ENCODE measurements at regions not wholly inside any gene's neighbourhood (a gene's known extent, or its start where the extent isn't known, plus 50 kb on each side); places are given as distances from the start of the nearest gene placed in this dataset.
"Not testable (repeated sequence)": the region's sequence is repeated elsewhere in the genome, so short reads cannot be mapped to it uniquely, and the experiment has no call there.

DNA sequence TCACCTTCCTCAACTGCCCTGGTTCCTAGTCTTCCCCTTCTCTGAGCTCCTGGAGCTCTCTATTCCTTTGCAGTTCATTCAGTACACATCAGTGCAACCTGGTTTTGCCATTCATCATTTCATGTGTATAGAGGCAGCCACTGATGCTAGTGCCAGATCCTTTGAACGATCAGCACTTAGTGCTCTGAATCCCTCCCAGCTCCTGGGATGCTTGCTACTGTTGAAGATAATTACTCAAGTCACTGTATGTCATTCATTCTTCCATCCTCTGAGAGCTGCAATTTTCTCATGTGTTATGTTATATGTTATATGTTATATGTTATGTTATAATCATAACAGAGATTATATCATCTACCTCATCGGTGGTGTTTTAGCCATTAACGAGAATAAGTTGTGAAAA, 98.5 kb upstream of the UXS1 start:
- DNase-seq (ENCODE audit: low spot score) = no peak

DNA sequence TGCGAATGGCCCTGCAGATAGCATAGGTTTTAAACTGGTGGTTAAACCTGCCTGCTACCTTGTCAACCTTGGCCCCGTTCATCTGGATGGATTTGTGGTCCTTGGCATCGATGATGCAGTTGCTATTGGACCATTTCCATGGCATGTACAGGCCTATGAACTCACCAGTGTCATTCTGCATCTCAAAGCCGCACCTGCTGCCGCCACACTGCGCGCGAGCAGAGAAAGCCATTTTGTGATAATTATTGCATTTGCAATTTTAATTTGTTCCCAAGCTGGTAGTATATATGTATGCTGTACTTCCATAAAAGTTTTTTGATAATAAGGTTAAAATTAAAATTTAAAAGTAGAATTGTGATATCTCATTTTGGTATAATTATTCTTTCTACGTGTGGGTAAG, 94.8 kb upstream of the UXS1 start:
- DNase-seq (ENCODE audit: low spot score) = no peak

DNA sequence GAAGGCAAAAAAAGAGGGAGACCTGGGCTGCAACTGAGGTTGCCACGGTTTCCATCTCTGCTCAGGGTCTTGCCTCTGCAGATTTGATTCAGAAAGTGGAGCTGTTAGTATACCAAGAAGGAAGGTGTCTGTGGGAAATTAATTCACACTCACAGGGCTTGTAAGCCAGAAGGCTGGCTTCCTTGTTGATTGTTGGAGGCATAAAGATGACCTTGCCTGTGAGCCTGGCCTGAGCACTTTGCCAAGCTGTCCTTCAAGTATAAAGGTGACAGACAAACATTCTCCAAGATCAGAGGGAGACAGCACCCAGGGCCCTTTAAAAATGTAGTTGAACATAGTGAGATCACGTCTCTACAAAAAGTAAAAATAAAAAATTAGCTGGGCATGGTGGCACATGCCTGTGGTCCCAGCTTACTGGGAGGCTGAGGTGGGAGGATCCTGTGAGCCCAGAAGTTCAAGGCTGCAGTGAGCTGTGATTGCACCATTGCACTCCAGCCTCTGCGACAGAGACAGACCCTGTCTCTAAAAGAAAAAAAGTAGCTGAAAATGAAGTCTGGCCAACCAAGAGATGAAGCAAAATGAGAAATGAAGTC, 91.2 kb upstream of the UXS1 start:
- no peak for DNase-seq (ENCODE audit: low spot score)

DNA sequence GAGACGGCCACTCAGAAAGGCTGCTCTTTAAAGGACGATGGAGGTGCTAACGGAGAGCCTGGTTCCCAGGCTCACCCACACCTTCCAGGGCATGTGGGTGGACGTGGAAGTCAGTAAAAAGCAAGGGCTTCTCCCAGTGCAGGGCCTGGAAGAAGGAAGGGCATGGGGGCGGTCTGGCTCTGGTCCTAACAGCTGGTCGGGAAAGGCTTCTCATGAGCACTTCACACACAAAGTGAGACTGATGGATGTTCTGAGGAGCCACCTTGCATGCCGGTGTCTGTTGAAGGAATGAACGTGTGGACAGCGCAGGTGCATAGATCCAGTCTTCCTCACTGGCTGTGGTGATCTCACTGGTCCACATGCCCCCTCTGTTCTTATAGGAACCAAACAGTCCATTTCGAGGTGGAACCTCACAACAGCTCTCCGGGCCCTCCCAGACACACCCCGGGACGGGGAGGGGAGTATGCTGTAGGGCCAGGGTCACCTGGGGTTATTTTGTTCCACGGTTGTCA, 90.6 kb upstream of the UXS1 start:
- DNase-seq (ENCODE audit: low spot score) = no peak

DNA sequence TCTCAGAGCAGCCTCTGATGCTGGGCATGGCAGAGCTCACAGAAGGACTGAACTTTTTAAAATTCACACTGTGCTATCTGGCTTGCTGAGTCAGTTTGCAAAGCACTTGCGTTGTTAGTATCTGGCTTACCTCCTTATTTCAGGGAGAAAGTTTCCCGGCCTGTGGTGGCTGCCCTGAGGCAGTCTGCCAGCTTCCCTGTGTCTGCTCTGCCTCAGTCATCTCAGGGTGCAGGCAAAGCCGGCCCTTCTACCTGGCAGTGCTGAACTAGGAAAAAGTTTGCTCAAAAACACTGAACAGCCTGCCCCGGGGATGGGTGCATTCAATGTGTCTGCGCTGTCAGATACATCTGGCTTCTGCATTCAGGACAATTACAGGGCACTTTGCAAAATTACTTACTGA, 90.2 kb upstream of the UXS1 start:
- DNase-seq (ENCODE audit: low spot score) = peak; percentile 23

DNA sequence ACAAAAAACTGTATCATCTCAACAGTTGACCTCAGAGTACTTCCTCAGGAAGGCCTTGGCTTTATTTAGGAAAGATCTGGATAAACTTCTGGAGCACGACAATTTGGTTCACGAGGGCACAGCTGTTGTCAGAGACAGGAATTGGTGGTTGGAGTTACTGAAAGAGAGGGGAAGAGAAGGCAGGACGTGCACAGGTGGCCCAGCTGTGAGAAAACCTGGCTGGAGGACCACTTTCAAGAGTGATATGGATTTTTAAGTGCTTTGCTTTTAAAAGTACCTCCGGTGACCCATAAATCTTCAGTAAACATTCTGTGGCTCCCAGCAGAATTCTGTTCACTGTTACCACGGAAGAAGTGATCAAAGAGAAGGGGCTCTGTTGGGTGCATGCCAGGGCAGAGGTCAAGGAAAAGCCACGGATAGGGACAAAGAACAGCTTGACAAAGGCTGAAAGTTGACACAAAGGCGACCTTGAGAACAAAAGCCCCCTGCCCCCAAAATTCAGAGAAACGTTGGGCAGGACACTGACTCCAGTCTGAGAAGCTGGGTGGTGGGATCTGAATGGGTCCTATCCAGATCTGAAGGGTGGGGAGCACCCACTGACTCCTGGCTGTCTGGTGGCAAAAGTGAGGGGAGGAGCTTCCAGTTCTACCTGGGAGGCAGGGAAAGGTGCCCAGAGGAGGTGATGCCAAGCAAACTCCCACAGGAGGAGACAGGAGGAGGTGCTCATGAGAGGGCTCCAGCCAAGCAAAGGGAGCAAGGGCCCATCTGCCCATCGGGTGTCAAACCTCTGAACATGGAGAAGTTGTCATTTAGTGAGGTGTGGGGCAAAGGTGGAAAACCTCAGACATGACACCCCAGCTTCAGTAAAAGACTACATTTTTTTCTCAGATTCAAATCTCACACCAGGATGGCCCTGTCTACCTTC, 89.4 kb upstream of the UXS1 start:
- not testable (repeated sequence) for DNase-seq (ENCODE audit: low spot score)

DNA sequence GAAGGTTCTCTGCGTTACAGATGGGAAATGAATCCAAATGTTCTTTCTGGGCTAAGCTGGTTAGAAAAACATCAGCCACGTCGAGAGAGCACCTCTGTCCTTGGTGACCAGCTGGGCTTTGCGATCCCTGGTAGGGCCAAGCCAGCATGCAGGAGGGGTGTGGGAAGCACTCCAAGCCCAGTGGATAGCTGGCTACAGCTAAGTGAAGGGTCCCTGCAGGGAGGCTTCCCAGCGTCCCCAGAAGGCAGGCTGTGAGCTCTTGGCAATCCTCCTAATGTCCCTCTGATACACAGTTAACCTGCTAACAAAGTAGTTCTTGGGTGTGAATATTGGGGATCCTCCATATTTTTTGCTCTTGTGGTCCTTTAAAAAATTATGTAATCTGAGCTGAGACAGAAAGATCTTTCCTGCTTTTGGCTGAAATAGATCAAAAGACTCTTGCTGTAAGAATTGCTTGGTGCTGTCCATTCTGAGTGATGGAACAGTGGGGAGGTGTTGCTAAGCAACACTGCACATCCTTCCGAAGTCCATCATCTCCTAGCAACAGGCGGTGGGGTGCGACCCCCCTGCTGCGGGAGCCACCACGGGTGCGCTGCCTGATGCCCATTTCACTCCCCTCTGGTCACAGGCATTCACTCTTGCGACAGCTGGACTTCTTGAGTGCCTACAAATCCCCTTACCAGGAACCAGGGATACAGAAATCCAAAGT, 88.5 kb upstream of the UXS1 start:
- DNase-seq (ENCODE audit: low spot score) = no peak

DNA sequence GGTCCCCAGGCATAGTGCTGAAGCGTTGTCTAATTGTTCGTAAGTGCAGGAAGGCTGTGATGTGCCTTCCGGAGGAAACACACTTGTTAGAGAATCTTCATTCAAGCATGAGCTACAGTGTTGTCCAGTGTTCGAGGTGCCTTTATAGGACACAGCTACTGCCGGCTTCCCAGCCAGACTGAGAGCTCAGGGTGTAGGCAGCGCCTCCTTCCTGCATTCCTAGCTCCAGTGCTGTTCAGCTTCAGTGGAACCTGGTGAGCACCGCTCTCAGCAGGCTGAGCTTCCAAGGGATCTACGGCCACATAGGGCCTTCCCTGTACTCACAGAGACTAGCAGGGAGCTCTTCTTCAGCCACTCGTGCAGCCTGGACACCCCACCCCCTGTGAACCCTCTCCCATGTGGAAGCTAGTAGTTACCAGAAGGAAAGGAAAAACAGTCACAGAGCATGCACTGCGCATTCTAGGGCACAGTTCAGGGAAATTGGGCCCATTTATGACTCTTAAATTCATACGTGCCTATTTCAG, 87.9 kb upstream of the UXS1 start:
- DNase-seq (ENCODE audit: low spot score) = not testable (repeated sequence)

DNA sequence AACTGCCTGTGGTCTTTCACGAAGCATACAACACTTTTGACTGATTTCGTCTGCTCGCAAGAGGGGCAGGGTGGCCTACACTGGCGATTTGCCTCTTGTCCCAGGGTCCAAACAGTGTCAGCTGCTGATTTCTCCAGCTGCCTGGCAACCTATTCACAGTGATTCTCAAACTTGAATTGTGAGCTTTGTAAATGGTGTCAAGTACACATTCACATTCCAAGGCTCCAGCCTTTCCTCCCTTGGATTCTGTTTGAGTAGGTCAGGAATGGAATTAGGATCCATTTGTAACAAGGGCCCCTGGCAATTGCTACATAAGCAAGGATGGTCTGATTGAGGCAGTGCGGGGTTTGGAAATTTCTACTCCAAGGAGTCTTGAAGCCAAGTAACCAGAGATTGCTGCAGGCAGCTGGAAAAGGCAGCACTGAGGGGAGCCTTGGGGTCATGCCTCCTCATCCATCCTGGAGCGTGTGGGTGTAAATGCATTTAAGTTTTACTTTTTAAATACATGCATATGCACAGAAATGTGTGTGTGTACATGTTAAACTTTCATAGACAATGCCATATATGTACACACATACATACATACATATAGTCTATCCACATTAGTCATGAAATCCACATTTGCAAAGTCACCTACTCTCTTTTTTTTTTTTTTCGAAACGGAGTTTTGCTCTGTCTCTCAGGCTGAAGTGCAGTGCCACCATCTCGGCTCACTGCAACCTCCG, 86.8 kb upstream of the UXS1 start:
- no peak for DNase-seq (ENCODE audit: low spot score)

DNA sequence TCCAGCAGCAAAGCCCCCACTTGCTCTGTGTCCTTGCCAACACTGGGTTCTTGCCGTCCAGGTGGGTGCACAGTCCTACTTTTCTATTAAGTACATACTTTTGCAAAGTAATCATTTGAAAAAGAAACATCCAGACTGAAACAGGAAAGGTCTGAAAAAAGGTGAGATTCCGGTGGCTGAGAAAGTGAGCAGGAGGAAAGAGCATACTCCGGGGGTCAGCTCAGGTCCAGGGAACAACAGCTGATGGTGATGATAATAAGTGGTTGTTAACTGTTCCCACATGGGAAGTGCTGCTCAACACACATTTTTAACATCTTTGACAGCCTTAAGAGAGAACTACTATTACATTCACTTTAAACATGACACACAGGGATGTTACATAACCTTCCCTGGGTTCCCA, 86.1 kb upstream of the UXS1 start:
- DNase-seq (ENCODE audit: low spot score) = no peak

DNA sequence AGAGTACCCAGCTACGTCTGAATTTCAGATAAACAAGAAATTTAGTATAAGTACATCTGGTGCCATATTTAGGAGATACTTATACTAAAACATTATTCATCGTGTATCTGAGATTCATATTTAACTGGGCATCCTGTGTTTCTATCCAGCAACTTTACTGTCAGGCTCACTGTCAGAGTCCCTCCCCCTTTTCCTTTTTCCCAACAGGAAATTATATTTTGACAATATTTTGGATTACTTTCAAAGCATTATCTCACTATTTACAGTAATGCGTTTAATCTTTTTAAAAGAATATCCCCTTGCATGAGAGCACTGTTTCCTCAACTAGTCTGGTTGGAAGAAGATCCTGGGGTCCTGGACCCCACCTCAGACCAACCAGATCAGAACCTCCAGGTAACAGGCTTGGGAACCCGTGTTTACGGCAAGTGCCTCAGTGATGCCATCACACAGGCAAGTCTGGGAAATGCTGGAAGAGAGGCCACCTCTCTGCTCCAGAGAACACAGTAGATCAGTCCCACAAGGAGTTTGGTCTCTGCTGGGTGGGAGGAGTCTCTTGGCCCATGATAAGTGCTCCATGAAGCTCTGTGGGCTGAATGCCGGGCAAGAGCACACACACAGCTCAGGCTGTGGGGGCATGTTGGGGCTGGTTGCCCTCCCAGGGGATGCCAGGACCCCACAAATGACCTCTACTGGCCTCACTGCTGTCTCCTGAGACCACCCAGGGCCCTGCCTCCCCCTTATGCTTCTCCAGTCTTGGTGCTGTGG, 84.2 kb upstream of the UXS1 start:
- DNase-seq (ENCODE audit: low spot score) = no peak

DNA sequence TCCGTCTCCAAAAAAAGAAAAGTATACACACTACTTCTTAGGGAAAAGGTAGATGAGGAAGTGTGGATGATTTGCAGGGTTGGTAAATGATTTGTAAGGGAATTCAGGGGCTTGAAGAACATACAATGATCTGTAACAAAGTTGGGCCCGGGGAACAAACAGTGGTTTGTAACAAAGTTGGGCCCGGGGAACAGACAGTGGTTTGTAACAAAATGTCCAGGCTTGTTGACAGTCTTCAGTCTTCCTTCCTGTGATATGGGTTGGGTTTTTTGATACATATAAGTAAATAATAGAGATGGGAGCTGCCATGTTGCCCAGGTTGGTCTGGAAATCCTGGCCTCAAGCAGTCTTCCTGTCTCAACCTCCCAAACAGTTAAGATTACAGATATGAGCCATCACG, 83.3 kb upstream of the UXS1 start:
- no peak for DNase-seq (ENCODE audit: low spot score)

DNA sequence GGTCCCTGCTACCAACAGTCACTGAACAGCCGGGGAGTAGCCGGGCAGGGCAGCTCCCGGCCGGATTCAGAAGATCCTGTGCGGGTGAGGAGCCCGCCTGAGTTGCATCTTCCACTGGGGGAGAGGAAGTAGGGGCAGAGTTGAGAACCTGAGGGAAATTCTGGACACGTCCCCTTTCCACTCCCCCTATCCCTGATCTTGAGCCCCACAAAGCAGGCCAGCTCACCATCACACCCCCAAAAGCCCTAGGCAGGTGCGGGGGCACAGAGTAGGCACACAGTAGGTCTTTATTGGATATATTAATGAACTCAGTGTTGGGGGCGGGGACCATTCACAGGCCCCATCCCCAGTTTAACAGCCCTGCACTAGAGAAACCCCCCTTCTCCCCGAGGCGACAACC, 81.9 kb upstream of the UXS1 start:
- DNase-seq (ENCODE audit: low spot score) = no peak

DNA sequence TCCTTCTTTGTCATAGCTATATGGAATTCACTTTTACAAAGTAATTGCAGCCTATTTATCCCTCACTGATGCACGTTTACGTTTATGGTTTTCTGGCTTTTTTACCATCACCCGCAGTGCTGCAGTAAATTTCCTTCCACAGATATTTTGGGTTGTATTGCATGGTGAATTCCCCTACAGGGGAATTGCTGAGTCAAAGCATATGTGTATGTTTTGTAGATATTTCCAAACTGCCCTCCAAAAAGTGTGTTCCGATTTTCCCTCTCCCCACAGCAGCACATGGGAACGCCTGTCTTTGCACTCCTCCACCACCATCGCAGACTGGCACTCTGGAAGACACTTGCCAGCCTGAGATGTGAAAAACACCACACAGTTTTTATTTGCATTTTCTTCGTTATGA, 80.6 kb upstream of the UXS1 start:
- no peak for DNase-seq (ENCODE audit: low spot score)

DNA sequence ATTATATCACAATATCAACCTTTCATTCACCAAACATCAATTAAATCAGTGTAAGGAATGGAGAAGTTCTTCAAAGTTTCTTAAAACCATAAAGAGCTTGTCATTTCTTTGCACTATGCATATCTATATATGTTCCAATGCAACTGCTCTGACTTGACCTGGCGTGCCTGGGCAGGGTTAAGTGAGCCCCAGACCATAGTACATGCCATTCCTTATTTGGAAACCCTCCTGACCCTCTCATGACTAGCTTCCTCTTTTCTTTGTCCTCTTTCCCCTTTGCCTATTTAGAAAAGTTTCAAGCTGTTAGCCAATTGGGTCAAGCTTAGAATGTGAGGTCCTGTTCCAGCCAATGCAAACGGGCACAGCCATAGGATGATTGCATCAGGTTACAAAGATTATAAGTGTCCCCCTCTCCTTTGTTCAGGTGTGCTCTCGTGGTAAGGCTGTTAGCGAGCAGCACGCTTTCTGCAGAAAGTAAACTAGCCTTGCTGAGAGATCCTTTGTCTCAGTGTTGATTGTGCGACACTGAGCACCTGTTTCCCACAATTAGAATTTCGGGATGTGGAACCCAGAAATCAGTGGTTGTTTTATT, 78.2 kb upstream of the UXS1 start:
- no peak for DNase-seq (ENCODE audit: low spot score)

DNA sequence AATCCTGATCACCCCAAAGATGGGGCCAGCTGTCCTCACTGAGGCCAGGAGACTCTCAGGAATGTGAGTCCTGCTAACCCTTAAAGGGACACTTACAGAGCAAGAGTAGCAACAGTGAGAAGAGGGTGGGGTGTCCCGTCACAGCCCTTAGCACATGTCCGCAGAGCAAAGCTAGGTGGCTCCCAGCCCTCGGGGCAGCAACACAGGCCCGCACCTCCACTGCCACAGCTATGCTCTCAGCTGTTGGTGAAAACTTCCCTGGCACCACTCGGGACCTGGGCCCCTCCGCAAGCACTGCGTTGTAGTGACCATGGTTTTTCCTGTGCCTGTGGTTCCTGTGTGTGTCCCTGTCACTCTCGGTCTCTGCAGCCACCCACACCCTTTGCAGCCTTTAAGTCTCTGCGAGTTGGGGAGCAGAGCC, 76.4 kb upstream of the UXS1 start:
- no peak for DNase-seq (ENCODE audit: low spot score)

DNA sequence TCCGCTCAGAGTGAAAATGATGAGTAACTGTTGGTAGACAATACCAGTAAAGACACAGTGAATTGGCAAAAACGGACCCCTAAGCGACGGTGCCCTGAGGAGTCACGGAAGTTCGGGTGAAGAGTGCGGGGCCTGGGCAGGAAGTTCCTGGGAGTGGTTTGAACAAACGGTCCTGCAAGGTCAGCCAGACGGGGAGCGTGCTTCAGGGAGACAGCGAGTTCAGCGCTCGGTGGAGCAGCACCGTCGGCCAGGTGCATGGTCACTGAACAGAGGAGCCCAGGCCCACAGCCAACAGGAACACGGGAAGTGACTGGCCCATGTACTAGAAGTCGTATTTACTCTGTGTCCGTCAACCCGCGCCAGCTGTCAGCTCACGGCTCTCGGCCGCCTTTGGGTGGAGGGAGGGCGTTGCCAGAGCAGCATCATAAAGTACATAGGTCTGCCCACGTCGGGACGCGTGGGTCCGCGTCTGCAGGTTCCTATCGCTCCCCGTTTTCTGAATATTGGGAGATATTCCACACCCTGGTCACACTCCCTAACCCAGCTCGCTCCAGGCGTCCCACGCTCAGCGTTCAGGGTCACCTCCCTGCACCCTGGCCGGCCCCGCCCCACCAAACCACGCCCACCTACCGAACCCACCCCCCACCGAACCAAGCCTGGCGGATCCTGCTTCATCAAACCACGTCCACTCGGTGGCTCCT, 75.6 kb upstream of the UXS1 start:
- peak; percentile 82 for DNase-seq (ENCODE audit: low spot score)

DNA sequence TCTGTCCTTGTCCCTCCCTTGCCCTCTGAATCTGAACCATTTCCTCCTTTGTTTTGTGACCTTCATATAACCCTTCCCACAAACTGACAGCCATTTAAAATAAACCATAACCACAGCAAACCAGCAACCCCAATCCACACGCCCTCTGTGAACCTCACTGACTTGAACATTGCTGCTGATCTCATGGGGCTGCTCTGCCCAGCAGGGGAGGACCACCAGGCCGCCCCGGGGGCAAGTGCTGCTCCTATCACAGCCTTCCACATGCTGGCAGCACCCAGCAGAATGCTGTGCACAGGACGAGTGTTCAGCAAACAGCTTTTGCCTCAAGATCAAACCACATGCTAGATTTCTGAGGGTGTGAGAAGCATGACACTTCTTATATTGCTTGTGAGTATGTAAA, 73.9 kb upstream of the UXS1 start:
- no peak for DNase-seq (ENCODE audit: low spot score)

DNA sequence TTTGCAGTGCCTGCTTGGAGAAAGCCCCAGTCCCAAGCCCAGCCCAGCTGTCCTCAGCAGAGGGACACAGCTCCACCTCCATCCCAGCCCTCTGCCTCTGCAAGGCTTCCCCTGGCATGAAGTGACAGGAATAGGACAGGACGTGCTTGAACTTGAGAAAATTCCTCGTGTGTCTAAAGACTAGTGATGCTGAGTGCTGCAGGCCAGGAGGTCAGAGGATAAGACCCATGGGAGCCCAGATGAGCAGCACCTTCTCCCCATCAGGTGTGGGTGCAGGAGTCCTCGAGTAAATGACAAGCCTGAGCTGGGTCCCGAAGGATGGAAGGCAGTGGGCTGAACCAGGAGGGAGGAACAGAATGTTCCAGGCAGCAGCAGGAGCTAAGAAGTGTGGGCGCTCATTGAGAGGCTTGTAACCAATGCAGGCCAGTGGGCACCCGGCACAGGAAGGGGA, 67.8 kb upstream of the UXS1 start:
- DNase-seq (ENCODE audit: low spot score) = no peak

DNA sequence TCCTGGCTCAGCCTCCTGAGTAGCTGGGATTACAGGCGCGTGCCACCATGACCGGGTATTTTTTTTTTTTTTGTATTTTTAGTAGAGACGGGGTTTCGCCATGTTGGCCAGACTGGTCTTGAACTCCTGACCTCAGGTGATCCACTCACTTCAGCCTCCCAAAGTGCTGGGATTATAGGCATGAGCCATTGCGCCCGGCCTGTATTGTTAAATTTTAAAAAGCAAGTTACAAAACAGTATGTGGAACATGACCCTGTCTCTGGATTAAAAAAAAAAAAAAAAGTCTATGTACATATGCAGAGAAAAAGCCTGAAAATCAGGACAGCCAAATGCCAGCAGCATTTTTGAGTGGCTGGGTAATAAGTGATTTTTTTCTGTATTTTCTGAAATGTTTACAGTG, 64.8 kb upstream of the UXS1 start:
- not testable (repeated sequence) for DNase-seq (ENCODE audit: low spot score)
